ENCODE measurements at regions not wholly inside any gene's neighbourhood (a gene's known extent, or its start where the extent isn't known, plus 50 kb on each side); places are given as distances from the start of the nearest gene placed in this dataset.

GRCh38 chr7:31420948-31421347, 80.4 kb upstream of the NEUROD6 start:
- Histone ChIP-seq H2AFZ (no peak overlapping the region), H3K36me3 (ENCODE audit: low read depth) (no peaks in the 10 kb centered on the region), H3K4me3 (no peak overlapping the region), H3K4me2 (ENCODE audit: unreplicated experiment) (no peak overlapping the region), H3K9ac (no peak overlapping the region), H4K20me1 (ENCODE audit: insufficient read depth) (no peaks in the 10 kb centered on the region), H3K27ac (no peak overlapping the region), H3K27me3 (replicated peaks; ENCODE audit: insufficient read depth) (no peaks in the 10 kb centered on the region), H3F3A (ENCODE audit: insufficient read depth) (no peaks in the 10 kb centered on the region), H3K79me2 (ENCODE audit: insufficient read depth) (no peaks in the 10 kb centered on the region), H3K9me2 (ENCODE audit: insufficient read depth) (no peaks in the 10 kb centered on the region), H3K9me3 (ENCODE audit: low read depth) (no peaks in the 10 kb centered on the region), H3K4me1 (ENCODE audit: insufficient read depth) (no peaks in the 10 kb centered on the region)
- DNase-seq: no peak
- TF ChIP-seq EZH2phosphoT487 (IDR thresholded peaks at IDR 0.05; ENCODE audit: insufficient read depth, low read depth) (no peak), EZH2 (IDR thresholded peaks at IDR 0.05; ENCODE audit: insufficient read depth, poor library complexity, severe bottlenecking) (no peak)
- in situ Hi-C loops (cut with MboI): no loop called here
- WGBS, 2 experiments (ENCODE audit: low coverage in 1 of 2, low lambda C conversion rate in 2 of 2, missing lambda C conversion rate in 2 of 2): 0 to 7% methylated on average over 1 of the region's 1 CpG

DNA sequence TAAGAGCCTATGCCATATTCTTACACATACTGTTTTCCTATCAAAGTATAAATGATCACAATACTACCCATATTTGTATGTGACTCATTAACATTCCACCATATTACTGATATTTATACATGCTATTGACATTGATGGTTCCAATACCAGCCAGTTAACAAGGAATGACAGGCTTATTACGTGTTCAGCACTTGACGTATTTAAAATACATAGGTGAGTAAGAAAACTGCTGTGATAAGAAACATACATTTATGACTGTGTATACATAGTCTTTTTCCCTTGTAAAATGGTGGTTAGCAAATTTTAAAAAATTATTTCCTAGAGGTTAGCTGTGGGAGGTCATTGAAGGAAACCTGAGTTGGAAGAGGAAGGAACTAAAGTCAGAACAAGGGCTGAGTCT, 81.1 kb upstream of the NEUROD6 start:
- no peaks in the 10 kb centered on the region for H3K9me2 ChIP-seq (ENCODE audit: insufficient read depth)
- no peaks in the 10 kb centered on the region for H4K20me1 ChIP-seq (ENCODE audit: insufficient read depth)
- H3K27me3 ChIP-seq (replicated peaks; ENCODE audit: insufficient read depth): no peaks in the 10 kb centered on the region
- H3K4me2 ChIP-seq (ENCODE audit: unreplicated experiment): no peak overlapping the region
- H3K4me1 ChIP-seq (ENCODE audit: insufficient read depth): no peaks in the 10 kb centered on the region
- no peaks in the 10 kb centered on the region for H3F3A ChIP-seq (ENCODE audit: insufficient read depth)
- no peaks in the 10 kb centered on the region for H3K79me2 ChIP-seq (ENCODE audit: insufficient read depth)
- no peak for TF ChIP-seq EZH2 (IDR thresholded peaks at IDR 0.05; ENCODE audit: insufficient read depth, poor library complexity, severe bottlenecking)
- no peak for TF ChIP-seq EZH2phosphoT487 (IDR thresholded peaks at IDR 0.05; ENCODE audit: insufficient read depth, low read depth)
- in situ Hi-C loops (cut with MboI): no loop called here
- no peaks in the 10 kb centered on the region for H3K36me3 ChIP-seq (ENCODE audit: low read depth)
- no peak for DNase-seq
- no peak overlapping the region for H3K9ac ChIP-seq
- WGBS, 2 experiments (ENCODE audit: low coverage in 1 of 2, low lambda C conversion rate in 2 of 2, missing lambda C conversion rate in 2 of 2): 39 to 60% methylated on average over 2 of the region's 2 CpGs
- no peak overlapping the region for H2AFZ ChIP-seq
- H3K27ac ChIP-seq: no peak overlapping the region
- H3K9me3 ChIP-seq (ENCODE audit: low read depth): no peaks in the 10 kb centered on the region
- H3K4me3 ChIP-seq: no peak overlapping the region

DNA sequence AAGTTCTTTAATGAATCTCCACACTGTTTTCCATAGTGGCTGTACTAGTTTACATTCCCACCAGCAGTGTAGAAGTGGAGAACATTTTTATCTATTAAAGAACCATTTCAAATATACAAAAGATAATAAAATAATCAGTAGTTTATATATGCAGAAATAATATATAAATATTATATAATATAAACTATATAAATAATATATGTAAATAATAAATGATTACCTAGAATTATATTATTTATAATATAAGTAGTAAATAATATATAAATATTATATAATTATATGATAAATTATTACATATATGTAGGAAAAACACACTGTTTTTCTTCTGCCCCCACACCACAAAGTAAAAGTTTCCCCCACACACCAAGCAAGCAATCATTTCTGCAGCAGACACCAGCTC, 83.5 kb upstream of the NEUROD6 start:
- no peak for DNase-seq
- no peaks in the 10 kb centered on the region for H3K27me3 ChIP-seq (replicated peaks; ENCODE audit: insufficient read depth)
- no peak overlapping the region for H2AFZ ChIP-seq
- no peak overlapping the region for H3K27ac ChIP-seq
- no peak overlapping the region for H3K4me2 ChIP-seq (ENCODE audit: unreplicated experiment)
- H3K4me3 ChIP-seq: no peak overlapping the region
- no peaks in the 10 kb centered on the region for H3K36me3 ChIP-seq (ENCODE audit: low read depth)
- H3K9ac ChIP-seq: no peak overlapping the region
- H3K9me3 ChIP-seq (ENCODE audit: low read depth): no peaks in the 10 kb centered on the region
- TF ChIP-seq EZH2 (IDR thresholded peaks at IDR 0.05; ENCODE audit: insufficient read depth, poor library complexity, severe bottlenecking) (no peak), EZH2phosphoT487 (IDR thresholded peaks at IDR 0.05; ENCODE audit: insufficient read depth, low read depth) (no peak)
- no peaks in the 10 kb centered on the region for H3K79me2 ChIP-seq (ENCODE audit: insufficient read depth)
- no peaks in the 10 kb centered on the region for H3K4me1 ChIP-seq (ENCODE audit: insufficient read depth)
- no peaks in the 10 kb centered on the region for H3K9me2 ChIP-seq (ENCODE audit: insufficient read depth)
- in situ Hi-C loops (cut with MboI): no loop called here
- H4K20me1 ChIP-seq (ENCODE audit: insufficient read depth): no peaks in the 10 kb centered on the region
- H3F3A ChIP-seq (ENCODE audit: insufficient read depth): no peaks in the 10 kb centered on the region

DNA sequence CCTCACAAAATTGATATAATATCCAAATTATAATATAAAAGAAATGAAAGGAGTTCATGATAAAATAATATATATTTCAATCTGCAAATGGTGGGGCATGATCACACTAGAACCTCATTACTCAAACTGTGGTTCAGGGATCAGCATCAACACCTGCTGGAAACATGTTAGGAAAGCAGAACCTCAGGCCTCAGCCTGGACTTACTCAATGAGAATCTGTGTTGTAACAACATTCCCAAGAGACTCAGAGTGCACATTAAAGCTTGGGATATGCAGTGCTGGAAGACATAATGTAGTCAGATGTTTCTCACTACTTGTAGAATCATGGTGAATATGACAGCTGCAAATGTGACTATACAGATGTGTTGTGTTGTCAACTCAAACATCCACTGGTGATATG, 81.7 kb upstream of the ITPRID1 start:
- DNase-seq: peak; percentile 7

GRCh38 chr7:31432836-31433340, 81.0 kb upstream of the ITPRID1 start:
- Histone ChIP-seq H3K27ac (no peak overlapping the region), H3K4me2 (ENCODE audit: unreplicated experiment) (no peak overlapping the region), H3K9ac (no peak overlapping the region), H3K36me3 (ENCODE audit: low read depth) (no peaks in the 10 kb centered on the region), H3F3A (ENCODE audit: insufficient read depth) (no peaks in the 10 kb centered on the region), H3K9me3 (ENCODE audit: low read depth) (no peaks in the 10 kb centered on the region), H3K79me2 (ENCODE audit: insufficient read depth) (no peaks in the 10 kb centered on the region), H4K20me1 (ENCODE audit: insufficient read depth) (no peaks in the 10 kb centered on the region), H3K4me3 (no peak overlapping the region), H3K4me1 (ENCODE audit: insufficient read depth) (no peaks in the 10 kb centered on the region), H3K27me3 (replicated peaks; ENCODE audit: insufficient read depth) (no peaks in the 10 kb centered on the region), H2AFZ (no peak overlapping the region), H3K9me2 (ENCODE audit: insufficient read depth) (no peaks in the 10 kb centered on the region)
- peak; percentile 7 for DNase-seq
- no peak for TF ChIP-seq EZH2 (IDR thresholded peaks at IDR 0.05; ENCODE audit: insufficient read depth, poor library complexity, severe bottlenecking)
- in situ Hi-C loops (cut with MboI): loop anchor here (10.0 kb wide), 2 partner anchors 302 to 782 kb away; no protein-coding TSS in a partner anchor
- WGBS, 2 experiments (ENCODE audit: low coverage in 1 of 2, low lambda C conversion rate in 2 of 2, missing lambda C conversion rate in 2 of 2): 7% methylated on average over 6 of the region's 6 CpGs

More for the DNA sequence above, 81.7 kb upstream of the ITPRID1 start:
- H3K9me3 ChIP-seq (ENCODE audit: low read depth): no peaks in the 10 kb centered on the region
- H3K27me3 ChIP-seq (replicated peaks; ENCODE audit: insufficient read depth): no peaks in the 10 kb centered on the region
- H2AFZ ChIP-seq: no peak overlapping the region
- H3K4me1 ChIP-seq (ENCODE audit: insufficient read depth): no peaks in the 10 kb centered on the region
- H3F3A ChIP-seq (ENCODE audit: insufficient read depth): no peaks in the 10 kb centered on the region
- no peak overlapping the region for H3K4me3 ChIP-seq
- H4K20me1 ChIP-seq (ENCODE audit: insufficient read depth): no peaks in the 10 kb centered on the region
- H3K79me2 ChIP-seq (ENCODE audit: insufficient read depth): no peaks in the 10 kb centered on the region
- H3K9me2 ChIP-seq (ENCODE audit: insufficient read depth): no peaks in the 10 kb centered on the region
- no peak overlapping the region for H3K4me2 ChIP-seq (ENCODE audit: unreplicated experiment)
- H3K36me3 ChIP-seq (ENCODE audit: low read depth): no peaks in the 10 kb centered on the region
- no peak overlapping the region for H3K9ac ChIP-seq
- H3K27ac ChIP-seq: no peak overlapping the region
- in situ Hi-C loops (cut with MboI): loop anchor here (10.0 kb wide), 2 partner anchors 303 to 783 kb away; no protein-coding TSS in a partner anchor
- TF ChIP-seq EZH2 (IDR thresholded peaks at IDR 0.05; ENCODE audit: insufficient read depth, poor library complexity, severe bottlenecking): no peak
- no peak for TF ChIP-seq EZH2phosphoT487 (IDR thresholded peaks at IDR 0.05; ENCODE audit: insufficient read depth, low read depth)

Data from GM23248 (cell line).